Neuronal stem cell (in vitro differentiated cells): ENCODE measurements at regions not wholly inside any gene's neighbourhood (a gene's known extent, or its start where the extent isn't known, plus 50 kb on each side); places are given as distances from the start of the nearest gene placed in this dataset.

Experiments
- DNase-seq: peaks from one replicate; pipeline ENCODE4 v3.0.0-alpha.2; 2013; ENCODE audit warnings: low spot score
- H2AFZ ChIP-seq: one replicate; pipeline ENCODE4 v1.6.1; 2013; ENCODE audit warnings: mild to moderate bottlenecking, low read length, inconsistent platforms
- H2AK5ac ChIP-seq: 2 replicates; pipeline ENCODE4 v1.6.1; 2013; ENCODE audit warnings: low read depth, mild to moderate bottlenecking, inconsistent platforms, low read length, moderate library complexity, mixed read lengths
- H2BK120ac ChIP-seq: 2 replicates; pipeline ENCODE4 v1.6.1; 2013; ENCODE audit warnings: low read depth, mild to moderate bottlenecking, inconsistent platforms, low read length, moderate library complexity, mixed read lengths
- H2BK12ac ChIP-seq: one replicate; pipeline ENCODE4 v1.6.1; 2013; ENCODE audit warnings: low read length, inconsistent platforms
- H2BK15ac ChIP-seq: 2 replicates; pipeline ENCODE4 v1.6.1; 2013; ENCODE audit warnings: mild to moderate bottlenecking, low read length, inconsistent platforms, mixed read lengths
- H2BK5ac ChIP-seq: one replicate; pipeline ENCODE4 v1.6.1; 2013; ENCODE audit warnings: inconsistent platforms, mild to moderate bottlenecking, low read length, moderate library complexity
- H3K14ac ChIP-seq: one replicate; pipeline ENCODE4 v1.6.1; 2013; ENCODE audit warnings: low read length, inconsistent platforms
- H3K18ac ChIP-seq: 2 replicates; pipeline ENCODE4 v1.6.1; 2013; ENCODE audit warnings: low read length, inconsistent platforms
- H3K23ac ChIP-seq: 2 replicates; pipeline ENCODE4 v1.6.1; 2013; ENCODE audit warnings: low read depth, mild to moderate bottlenecking, mixed read lengths, low read length, inconsistent platforms; ENCODE audit not compliant: poor library complexity
- H3K27ac ChIP-seq: replicated peaks from 3 replicates; pipeline ENCODE4 v1.5.1; 2013; ENCODE audit warnings: low read length, inconsistent platforms
- H3K27me3 ChIP-seq, 3 experiments: 2 replicates each; pipeline ENCODE4 v1.6.1; 2013; ENCODE audit warnings: low read length in 3 of 3, mild to moderate bottlenecking in 2 of 3, inconsistent platforms in 1 of 3, low read depth in 1 of 3, mixed read lengths in 1 of 3, moderate library complexity in 1 of 3; ENCODE audit not compliant: control insufficient read depth in 3 of 3, insufficient read depth in 3 of 3
- H3K36me3 ChIP-seq, 2 donors: replicated peaks in 1 of 2; 2 replicates each; pipeline ENCODE4 v1.6.1; 2013; ENCODE audit warnings: low read length in 2 of 2; ENCODE audit not compliant: control insufficient read depth in 2 of 2, insufficient read depth in 2 of 2
- H3K4ac ChIP-seq: 2 replicates; pipeline ENCODE4 v1.6.1; 2013; ENCODE audit warnings: inconsistent platforms, mild to moderate bottlenecking, low read length, moderate library complexity
- H3K4me1 ChIP-seq, 2 donors: 1 replicate in 1 of 2; 2 replicates in 1 of 2; pipeline ENCODE4 v1.6.1; 2013; ENCODE audit warnings: low read length in 2 of 2, low read depth in 1 of 2; ENCODE audit not compliant: control insufficient read depth in 2 of 2, insufficient read depth in 1 of 2
- H3K4me2 ChIP-seq: one replicate; pipeline ENCODE4 v1.6.1; 2013; ENCODE audit warnings: mild to moderate bottlenecking, low read length, inconsistent platforms; ENCODE audit not compliant: insufficient read depth, poor library complexity, severe bottlenecking
- H3K4me3 ChIP-seq, 2 donors: 2 replicates each; pipeline ENCODE4 v1.5.1; 2013; ENCODE audit warnings: low read length in 2 of 2, mild to moderate bottlenecking in 2 of 2, inconsistent platforms in 1 of 2, moderate library complexity in 1 of 2
- H3K79me1 ChIP-seq: one replicate; pipeline ENCODE4 v1.6.1; 2013; ENCODE audit warnings: low read depth, mild to moderate bottlenecking, inconsistent platforms, low read length, moderate library complexity
- H3K9ac ChIP-seq: one replicate; pipeline ENCODE4 v1.6.1; 2013; ENCODE audit warnings: mild to moderate bottlenecking, low read depth, low read length, inconsistent platforms; ENCODE audit not compliant: poor library complexity
- H3K9me3 ChIP-seq, 2 donors: replicated peaks in 1 of 2; 2 replicates each; pipeline versions ENCODE3 to v1.6.1; 2013; ENCODE audit warnings: low read length in 2 of 2, mild to moderate bottlenecking in 2 of 2, inconsistent platforms in 1 of 2, low read depth in 1 of 2, mixed read lengths in 1 of 2, moderate library complexity in 1 of 2; ENCODE audit not compliant: control insufficient read depth in 2 of 2, insufficient read depth in 1 of 2
- H4K8ac ChIP-seq: one replicate; pipeline ENCODE4 v1.6.1; 2013; ENCODE audit warnings: low read depth, mild to moderate bottlenecking, inconsistent platforms, low read length, moderate library complexity
- H4K91ac ChIP-seq: one replicate; pipeline ENCODE4 v1.6.1; 2013; ENCODE audit warnings: low read length, low read depth, mild to moderate bottlenecking, inconsistent platforms; ENCODE audit not compliant: poor library complexity
- WGBS, 2 donors: extraction: QIAGEN DNeasy Blood & Tissue Kit; methylation state at CpG; one replicate each; pipeline ENCODE4 v1.1.7; 2013; ENCODE audit warnings: missing lambda C conversion rate in 2 of 2, mixed read lengths in 1 of 2; ENCODE audit not compliant: insufficient read length in 2 of 2, insufficient replicate concordance in 1 of 2; ENCODE audit errors: extremely low coverage in 2 of 2; 5-methylcytosine and 5-hydroxymethylcytosine counted together

- Histone ChIP-seq H3K4me3 (no peak overlapping the region), H3K14ac (no peak overlapping the region), H2BK12ac (no peak overlapping the region), H3K27me3 (no peaks in the 10 kb centered on the region), H3K9ac (no peak overlapping the region), H2AFZ (no peak overlapping the region), H3K4ac (no peak overlapping the region), H2BK120ac (no peak overlapping the region), H3K36me3 (no peaks in the 10 kb centered on the region), H3K4me2 (no peak overlapping the region), H4K8ac (no peak overlapping the region), H3K27ac (no peak overlapping the region), H3K79me1 (no peaks in the 10 kb centered on the region), H3K18ac (no peak overlapping the region), H2BK15ac (no peak overlapping the region), H3K4me1 (peaks cover 0 to 4% of the 10 kb centered on the region in 2 donors), H2BK5ac (no peak overlapping the region), H3K9me3 (no peaks in the 10 kb centered on the region), H2AK5ac (no peak overlapping the region), H3K23ac (no peak overlapping the region), H4K91ac (no peak overlapping the region)
- DNase-seq = no peak
- WGBS, 2 donors = no CpG with 5 or more reads among the region's 2 CpGs
Measured at GRCh38 chr12:28939427-28939826, 209.7 kb upstream of the FAR2 start.

- Histone ChIP-seq H2BK12ac (no peak overlapping the region), H3K18ac (no peak overlapping the region), H3K4me1 (peaks cover 0 to 2% of the 10 kb centered on the region in 2 donors), H2AK5ac (no peak overlapping the region), H3K4ac (no peak overlapping the region), H3K4me2 (no peak overlapping the region), H3K9me3 (no peaks in the 10 kb centered on the region), H3K9ac (no peak overlapping the region), H2BK15ac (no peak overlapping the region), H3K14ac (no peak overlapping the region), H2BK120ac (no peak overlapping the region), H3K27ac (no peak overlapping the region), H4K91ac (no peak overlapping the region), H3K79me1 (no peaks in the 10 kb centered on the region), H3K27me3 (no peaks in the 10 kb centered on the region), H3K36me3 (no peaks in the 10 kb centered on the region), H2BK5ac (no peak overlapping the region), H2AFZ (no peak overlapping the region), H3K23ac (no peak overlapping the region), H4K8ac (no peak overlapping the region), H3K4me3 (no peak overlapping the region)
- no CpG with 5 or more reads among the region's 2 CpGs for WGBS, 2 donors
- DNase-seq = no peak
Measured at GRCh38 chr12:28941248-28941647, 207.8 kb upstream of the FAR2 start.

- Histone ChIP-seq H2AK5ac (no peak overlapping the region), H2BK5ac (no peak overlapping the region), H3K4me1 (no peaks in the 10 kb centered on the region), H4K91ac (no peak overlapping the region), H4K8ac (no peak overlapping the region), H2BK15ac (no peak overlapping the region), H2BK12ac (no peak overlapping the region), H3K27ac (no peak overlapping the region), H3K9me3 (no peaks in the 10 kb centered on the region), H3K18ac (no peak overlapping the region), H3K4me2 (no peak overlapping the region), H3K23ac (no peak overlapping the region), H2BK120ac (no peak overlapping the region), H3K27me3 (no peaks in the 10 kb centered on the region), H3K36me3 (no peaks in the 10 kb centered on the region), H3K4me3 (no peak overlapping the region), H3K4ac (no peak overlapping the region), H3K9ac (no peak overlapping the region), H3K14ac (no peak overlapping the region), H2AFZ (no peak overlapping the region), H3K79me1 (no peaks in the 10 kb centered on the region)
- WGBS, 2 donors = no CpG with 5 or more reads among the region's 6 CpGs
- no peak for DNase-seq
Measured at GRCh38 chr12:28946361-28946760, 202.7 kb upstream of the FAR2 start.

GRCh38 chr12:28948685-28949084 lies 200.4 kb upstream of the FAR2 start:
- H3K14ac ChIP-seq = no peak overlapping the region
- H3K4me3 ChIP-seq = no peak overlapping the region
- no peak overlapping the region for H4K91ac ChIP-seq
- H3K23ac ChIP-seq = no peak overlapping the region
- H3K36me3 ChIP-seq = no peaks in the 10 kb centered on the region
- DNase-seq = no peak
- no peak overlapping the region for H2AK5ac ChIP-seq
- H3K27me3 ChIP-seq = no peaks in the 10 kb centered on the region
- no peak overlapping the region for H2BK120ac ChIP-seq
- no peak overlapping the region for H2AFZ ChIP-seq
- no peak overlapping the region for H3K27ac ChIP-seq
- no peak overlapping the region for H3K4ac ChIP-seq
- H3K9ac ChIP-seq = no peak overlapping the region
- H2BK5ac ChIP-seq = no peak overlapping the region
- no peak overlapping the region for H3K18ac ChIP-seq
- WGBS, 2 donors = no CpG with 5 or more reads among the region's 1 CpG
- no peaks in the 10 kb centered on the region for H3K79me1 ChIP-seq
- no peak overlapping the region for H4K8ac ChIP-seq
- H3K9me3 ChIP-seq = no peaks in the 10 kb centered on the region
- H2BK15ac ChIP-seq = no peak overlapping the region
- H3K4me2 ChIP-seq = no peak overlapping the region
- no peaks in the 10 kb centered on the region for H3K4me1 ChIP-seq
- H2BK12ac ChIP-seq = no peak overlapping the region
